Spleen (tissue), 11 donors: ENCODE measurements at regions not wholly inside any gene's neighbourhood (a gene's known extent, or its start where the extent isn't known, plus 50 kb on each side); places are given as distances from the start of the nearest gene placed in this dataset.

Experiments
- DNase-seq: peaks from one replicate; pipeline ENCODE4 v3.0.0-alpha.2; 2020
- H3K27ac ChIP-seq, 8 donors: fragments of 200-600 bp; sonication (generic) in 7 of 8; 1 replicate in 4 of 8; 2 replicates in 4 of 8; pipeline versions ENCODE4 v1.5.0 to v1.8.0; 2016 to 2021; ENCODE audit warnings: inconsistent platforms in 4 of 8, mild to moderate bottlenecking in 4 of 8, moderate library complexity in 1 of 8
- H3K27me3 ChIP-seq, 7 donors: fragments of 200-600 bp; sonication (generic) in 6 of 7; replicated peaks in 1 of 7; 1 replicate in 4 of 7; 2 replicates in 3 of 7; pipeline versions ENCODE4 v1.5.0 to v1.8.0; 2016 to 2021; ENCODE audit warnings: inconsistent platforms in 3 of 7, mild to moderate bottlenecking in 1 of 7
- H3K36me3 ChIP-seq, 6 donors: fragments of 200-600 bp; sonication (generic) in 5 of 6; 1 replicate in 4 of 6; 2 replicates in 2 of 6; pipeline versions ENCODE4 v1.5.0 to v1.8.0; 2016 to 2021; ENCODE audit warnings: inconsistent platforms in 2 of 6
- H3K4me1 ChIP-seq, 6 donors: fragments of 200-600 bp; sonication (generic) in 5 of 6; 1 replicate in 3 of 6; 2 replicates in 3 of 6; pipeline versions ENCODE4 v1.5.0 to v1.8.0; 2016 to 2021; ENCODE audit warnings: inconsistent platforms in 3 of 6
- H3K4me3 ChIP-seq, 8 donors: fragments of 200-600 bp; sonication (generic) in 7 of 8; 1 replicate in 4 of 8; 2 replicates in 4 of 8; pipeline versions ENCODE4 v1.5.0 to v1.8.0; 2016 to 2021; ENCODE audit warnings: inconsistent platforms in 4 of 8, mild to moderate bottlenecking in 4 of 8, moderate library complexity in 2 of 8
- H3K9me3 ChIP-seq, 8 donors: fragments of 200-600 bp; sonication (generic) in 7 of 8; 1 replicate in 4 of 8; 2 replicates in 4 of 8; pipeline versions ENCODE4 v1.5.0 to v1.8.0; 2016 to 2021; ENCODE audit warnings: inconsistent platforms in 4 of 8
- CTCF ChIP-seq, 11 experiments: fragments of 200-600 bp in 7 of 11; fragments of 450-650 bp in 4 of 11; sonication (generic) in 4 of 11; IDR thresholded peaks in 8 of 11; conservative IDR thresholded peaks in 3 of 11; 1 replicate in 7 of 11; 2 replicates in 4 of 11; pipeline versions ENCODE4 v1.4.0 to v1.8.0; 2016 to 2021; ENCODE audit warnings: antibody characterized with exemption in 11 of 11, inconsistent platforms in 4 of 11, mild to moderate bottlenecking in 1 of 11
- POLR2A ChIP-seq, 3 donors: fragments of 450-650 bp; IDR thresholded peaks; one replicate each; pipeline ENCODE4 v1.5.1; 2017; ENCODE audit warnings: antibody characterized with exemption in 3 of 3, mild to moderate bottlenecking in 1 of 3
- POLR2AphosphoS5 ChIP-seq, 3 donors: sonication (generic); formaldehyde crosslinking; IDR thresholded peaks; one replicate each; pipeline ENCODE4 v1.5.1; 2017; ENCODE audit warnings: antibody characterized with exemption in 3 of 3
- WGBS, 5 donors: extraction: QIAGEN DNeasy Blood & Tissue Kit in 3 of 5; methylation state at CpG; one replicate each; pipeline versions ENCODE4 v1.1.5 to v1.1.7; 2013 to 2018; 5-methylcytosine and 5-hydroxymethylcytosine counted together
- intact Hi-C: fragments of 100-400 bp; cut with DNase I; formaldehyde crosslinking; loops from one replicate; pipeline ENCODE4 v1.15.0; 2023; ENCODE audit warnings: low total_unique reads
- donor health status: healthy with polysubstance abuse.
- donor health status: DM: no; HTN: no; CAD: no; lungs with moderate emphysema.
- donor health status: DM: no; HTN: no; CAD: no.
- donor health status: Bipolar disorder and iron deficiency.
- donor health status: healthy.
- donor health status: DM: no; HTN: no; CAD: no.
- donor health status: DM: yes; HTN: yes; CAD: no.

DNA sequence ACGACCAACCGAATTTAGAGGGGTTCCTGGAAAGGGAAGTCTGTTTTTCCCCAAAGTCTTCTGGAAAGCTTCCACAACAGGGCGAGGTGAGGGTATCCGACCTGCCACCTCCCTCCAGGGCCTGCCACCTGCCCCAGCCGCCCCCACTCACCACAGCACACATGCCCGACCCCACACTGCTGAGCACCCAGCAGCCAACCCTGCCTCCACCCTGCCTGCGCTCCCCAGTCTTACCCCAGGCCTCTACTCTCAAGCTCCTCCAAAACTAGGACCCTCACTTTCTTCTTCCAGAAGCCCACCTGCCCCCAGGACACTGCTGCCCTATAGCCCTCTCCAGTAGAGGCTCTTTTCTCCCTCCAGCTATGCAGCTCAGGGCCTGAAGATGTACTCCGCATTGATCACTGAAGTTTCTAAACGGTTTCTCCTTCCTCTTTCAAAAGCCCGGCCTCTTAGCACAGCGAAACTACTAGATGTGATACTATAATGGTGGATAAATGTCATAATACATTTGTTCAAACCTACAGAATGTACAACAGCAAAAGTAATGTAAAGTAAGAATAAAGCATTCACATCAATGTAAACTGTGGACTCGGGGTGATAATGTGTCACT, 128.8 kb upstream of the SLC1A4 start:
- TF ChIP-seq POLR2A (IDR thresholded peaks at IDR 0.05) (peak in 1 of 3 donors; percentile 33), CTCF (IDR thresholded peaks at IDR 0.05 in 8 of 11, conservative IDR thresholded peaks at IDR 0.05 in 3 of 11) (no peak), POLR2AphosphoS5 (IDR thresholded peaks at IDR 0.05) (peak in 1 of 3 donors; percentile 18)
- Histone ChIP-seq H3K27ac (peak overlapping the region; percentile 89 to 99 (median 96)), H3K4me3 (peak overlapping the region in 7 of 8 donors; percentile 6 to 64 (median 34)), H3K36me3 (no peaks in the 10 kb centered on the region), H3K4me1 (peaks cover 38 to 92% (median 81%) of the 10 kb centered on the region in 6 donors), H3K9me3 (no peaks in the 10 kb centered on the region), H3K27me3 (peaks cover 0 to 10% (median 0%) of the 10 kb centered on the region in 7 donors)
- intact Hi-C loops: loop anchor here (5.0 kb wide), 2 partner anchors 98 to 213 kb away; no protein-coding TSS in a partner anchor
- 36 to 54% (median 38%) methylated on average over 12 of the region's 12 CpGs for WGBS, 5 donors
- DNase-seq: peak; percentile 87

- WGBS, 5 donors: 69 to 83% (median 83%) methylated on average over 1 of the region's 1 CpG
- peak overlapping the region in 1 of 8 donors; percentile 64 for H3K4me3 ChIP-seq
- H3K27me3 ChIP-seq: peaks cover 0 to 10% (median 0%) of the 10 kb centered on the region in 7 donors
- intact Hi-C loops: loop anchor here (5.0 kb wide), 2 partner anchors 99 to 214 kb away; no protein-coding TSS in a partner anchor
- no peaks in the 10 kb centered on the region for H3K9me3 ChIP-seq
- DNase-seq: no peak
- TF ChIP-seq POLR2AphosphoS5 (IDR thresholded peaks at IDR 0.05): no peak
- TF ChIP-seq POLR2A (IDR thresholded peaks at IDR 0.05): no peak
- no peak for TF ChIP-seq CTCF (IDR thresholded peaks at IDR 0.05 in 8 of 11, conservative IDR thresholded peaks at IDR 0.05 in 3 of 11)
- no peaks in the 10 kb centered on the region for H3K36me3 ChIP-seq
- peak overlapping the region; percentile 89 to 99 (median 96) for H3K27ac ChIP-seq
- H3K4me1 ChIP-seq: peaks cover 41 to 94% (median 84%) of the 10 kb centered on the region in 6 donors
Measured at GRCh38 chr2:64860936-64861335, 128.3 kb upstream of the SLC1A4 start.

GRCh38 chr2:64861452-64862397, 127.5 kb upstream of the SLC1A4 start:
- no peaks in the 10 kb centered on the region for H3K9me3 ChIP-seq
- no peak for DNase-seq
- WGBS, 5 donors: 63 to 72% (median 68%) methylated on average over 7 of the region's 7 CpGs
- peaks cover 0 to 10% (median 0%) of the 10 kb centered on the region in 7 donors for H3K27me3 ChIP-seq
- intact Hi-C loops: loop anchor here (5.0 kb wide), 2 partner anchors 99 to 214 kb away; no protein-coding TSS in a partner anchor
- H3K4me1 ChIP-seq: peaks cover 42 to 98% (median 88%) of the 10 kb centered on the region in 6 donors
- peak overlapping the region; percentile 89 to 99 (median 96) for H3K27ac ChIP-seq
- TF ChIP-seq POLR2A (IDR thresholded peaks at IDR 0.05): no peak
- TF ChIP-seq POLR2AphosphoS5 (IDR thresholded peaks at IDR 0.05): no peak
- TF ChIP-seq CTCF (IDR thresholded peaks at IDR 0.05 in 8 of 11, conservative IDR thresholded peaks at IDR 0.05 in 3 of 11): no peak
- no peaks in the 10 kb centered on the region for H3K36me3 ChIP-seq
- H3K4me3 ChIP-seq: peak overlapping the region in 1 of 8 donors; percentile 42
